PC-9 (cell line): ENCODE measurements at regions not wholly inside any gene's neighbourhood (a gene's known extent, or its start where the extent isn't known, plus 50 kb on each side); places are given as distances from the start of the nearest gene placed in this dataset.

ENCODE experiments used
- CTCF ChIP-seq: fragments of 200-600 bp; sonication (generic); conservative IDR thresholded peaks from 2 replicates; pipeline ENCODE4 v1.6.1; 2017; ENCODE audit warnings: mixed run types, antibody characterized with exemption, mild to moderate bottlenecking, moderate library complexity
- EZH2 ChIP-seq: fragments of 200-600 bp; sonication (generic); IDR thresholded peaks from 2 replicates; pipeline ENCODE4 v1.8.0; 2017; ENCODE audit warnings: antibody characterized with exemption, low read depth

- TF ChIP-seq CTCF (no peak), EZH2 (no peak)
These were observed 662.1 kb upstream of the CDH9 start for GRCh38 chr5:27700526-27700925.
